Spleen (tissue), 7 donors: ENCODE measurements at regions not wholly inside any gene's neighbourhood (a gene's known extent, or its start where the extent isn't known, plus 50 kb on each side); places are given as distances from the start of the nearest gene placed in this dataset.

Experiments
- CTCF ChIP-seq, 11 experiments: fragments of 200-600 bp in 7 of 11; fragments of 450-650 bp in 4 of 11; sonication (generic) in 4 of 11; IDR thresholded peaks in 8 of 11; conservative IDR thresholded peaks in 3 of 11; 1 replicate in 7 of 11; 2 replicates in 4 of 11; pipeline versions ENCODE4 v1.4.0 to v1.8.0; 2016 to 2021; ENCODE audit warnings: antibody characterized with exemption in 11 of 11, inconsistent platforms in 4 of 11, mild to moderate bottlenecking in 1 of 11
- POLR2A ChIP-seq, 3 donors: fragments of 450-650 bp; IDR thresholded peaks; one replicate each; pipeline ENCODE4 v1.5.1; 2017; ENCODE audit warnings: antibody characterized with exemption in 3 of 3, mild to moderate bottlenecking in 1 of 3
- POLR2AphosphoS5 ChIP-seq, 3 donors: sonication (generic); formaldehyde crosslinking; IDR thresholded peaks; one replicate each; pipeline ENCODE4 v1.5.1; 2017; ENCODE audit warnings: antibody characterized with exemption in 3 of 3
- donor health status: DM: no; HTN: no; CAD: no; lungs with moderate emphysema.
- donor health status: DM: no; HTN: no; CAD: no.
- donor health status: DM: no; HTN: no; CAD: no.

GRCh38 chr2:64704161-64704560, 50.4 kb upstream of the SERTAD2 start:
- no peak for TF ChIP-seq CTCF (IDR thresholded peaks at IDR 0.05 in 8 of 11, conservative IDR thresholded peaks at IDR 0.05 in 3 of 11)
- no peak for TF ChIP-seq POLR2A (IDR thresholded peaks at IDR 0.05)
- no peak for TF ChIP-seq POLR2AphosphoS5 (IDR thresholded peaks at IDR 0.05)
